ENCODE measurements at regions not wholly inside any gene's neighbourhood (a gene's known extent, or its start where the extent isn't known, plus 50 kb on each side); places are given as distances from the start of the nearest gene placed in this dataset.
"Not testable (repeated sequence)": the region's sequence is repeated elsewhere in the genome, so short reads cannot be mapped to it uniquely, and the experiment has no call there.

DNA sequence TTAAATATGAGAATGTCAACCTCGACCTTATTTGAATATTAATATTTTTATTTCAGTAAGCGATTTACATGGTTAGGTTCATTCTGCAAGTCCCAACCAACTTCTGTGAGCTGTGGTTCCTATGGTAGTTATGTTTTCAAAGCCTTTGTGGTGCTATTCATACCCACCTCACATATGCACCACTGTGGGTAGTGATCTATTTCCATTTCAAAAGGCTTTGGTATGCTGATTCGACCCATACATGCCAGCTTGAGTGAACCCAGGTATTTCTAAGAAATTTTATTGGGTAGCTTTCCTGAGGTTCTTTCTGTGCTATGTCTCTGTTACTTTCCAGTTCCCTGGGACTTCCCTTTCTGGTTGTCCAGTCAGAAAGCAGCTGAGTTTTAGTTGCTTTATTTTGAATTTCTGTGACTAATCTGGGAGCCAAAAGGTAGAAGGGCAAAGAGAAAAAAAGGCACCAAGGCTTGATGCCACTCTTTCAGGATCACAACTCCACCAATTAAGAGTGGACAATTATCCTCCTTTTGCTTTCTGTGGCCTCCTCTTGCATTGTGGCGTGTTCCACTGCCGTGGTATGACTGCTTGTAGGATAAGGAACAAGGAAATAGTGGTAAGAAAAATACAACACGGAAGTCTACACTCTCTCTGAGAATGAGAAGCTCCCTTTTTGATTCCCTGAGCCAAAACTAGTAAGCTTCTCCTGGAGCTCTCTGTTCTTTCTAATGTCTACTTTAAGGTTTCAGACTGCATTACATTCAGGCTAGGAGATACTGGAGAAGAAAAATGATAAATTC lies 729.1 kb downstream of the NOVA1 start:
- DNase-seq (ENCODE audit: low spot score): no peak

DNA sequence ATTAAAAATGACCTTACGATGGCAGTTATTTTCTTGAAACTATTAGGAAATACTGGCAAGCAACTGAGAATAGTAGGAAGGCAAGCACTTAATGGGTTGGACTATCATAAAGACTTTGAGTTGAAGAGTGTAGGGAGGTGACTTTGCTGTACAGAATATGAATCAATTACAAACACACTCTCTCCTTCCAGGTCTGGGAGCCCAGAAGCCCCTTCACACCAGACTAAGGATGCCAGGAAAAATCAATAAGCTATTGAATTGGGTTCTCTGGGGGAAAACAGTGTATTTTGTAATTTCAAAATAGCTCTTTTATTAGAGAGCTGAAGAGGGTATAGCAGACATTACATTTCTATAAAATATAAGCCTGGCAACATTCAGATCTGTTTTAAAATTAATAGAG lies 736.4 kb downstream of the NOVA1 start:
- DNase-seq (ENCODE audit: low spot score): no peak

DNA sequence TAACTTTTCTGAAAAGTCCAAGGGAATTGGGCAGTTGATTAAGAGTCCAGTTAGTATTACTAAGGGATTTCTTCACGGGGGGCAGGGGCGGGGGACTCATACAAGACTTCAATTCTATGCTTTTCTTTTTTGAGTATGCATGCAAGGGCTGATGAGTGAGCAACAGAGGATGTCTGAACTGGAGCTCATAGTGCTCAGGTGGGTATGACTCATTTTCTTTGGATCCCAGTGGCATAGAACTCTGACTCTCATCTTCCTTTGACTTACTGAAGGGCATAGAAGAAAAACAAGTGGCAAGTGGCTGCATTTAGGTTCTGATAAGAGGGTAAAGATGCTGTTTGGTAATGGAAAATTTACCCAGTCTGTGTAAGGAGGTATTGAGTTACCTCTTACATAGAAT lies 749.2 kb downstream of the NOVA1 start:
- DNase-seq (ENCODE audit: low spot score): no peak

DNA sequence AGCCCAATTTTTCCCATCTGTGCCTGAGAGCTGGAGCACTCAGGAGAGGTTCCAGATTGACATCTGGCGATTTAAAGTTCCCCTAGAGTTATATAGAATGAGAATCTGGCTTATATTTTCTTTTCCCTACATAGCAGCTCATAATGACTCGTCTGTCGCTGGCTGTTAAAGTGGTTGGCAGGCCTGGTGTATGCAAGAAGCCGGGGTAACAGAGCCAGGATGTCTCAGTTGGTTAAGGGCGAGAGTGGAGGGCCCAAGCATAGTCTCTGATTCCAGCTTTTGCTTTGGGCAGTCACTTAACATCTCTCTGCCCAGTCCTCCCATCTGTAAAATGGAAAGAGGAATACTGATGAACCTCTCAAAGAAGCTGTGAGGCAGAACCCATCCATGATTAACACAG lies 751.6 kb downstream of the NOVA1 start:
- no peak for DNase-seq (ENCODE audit: low spot score)

DNA sequence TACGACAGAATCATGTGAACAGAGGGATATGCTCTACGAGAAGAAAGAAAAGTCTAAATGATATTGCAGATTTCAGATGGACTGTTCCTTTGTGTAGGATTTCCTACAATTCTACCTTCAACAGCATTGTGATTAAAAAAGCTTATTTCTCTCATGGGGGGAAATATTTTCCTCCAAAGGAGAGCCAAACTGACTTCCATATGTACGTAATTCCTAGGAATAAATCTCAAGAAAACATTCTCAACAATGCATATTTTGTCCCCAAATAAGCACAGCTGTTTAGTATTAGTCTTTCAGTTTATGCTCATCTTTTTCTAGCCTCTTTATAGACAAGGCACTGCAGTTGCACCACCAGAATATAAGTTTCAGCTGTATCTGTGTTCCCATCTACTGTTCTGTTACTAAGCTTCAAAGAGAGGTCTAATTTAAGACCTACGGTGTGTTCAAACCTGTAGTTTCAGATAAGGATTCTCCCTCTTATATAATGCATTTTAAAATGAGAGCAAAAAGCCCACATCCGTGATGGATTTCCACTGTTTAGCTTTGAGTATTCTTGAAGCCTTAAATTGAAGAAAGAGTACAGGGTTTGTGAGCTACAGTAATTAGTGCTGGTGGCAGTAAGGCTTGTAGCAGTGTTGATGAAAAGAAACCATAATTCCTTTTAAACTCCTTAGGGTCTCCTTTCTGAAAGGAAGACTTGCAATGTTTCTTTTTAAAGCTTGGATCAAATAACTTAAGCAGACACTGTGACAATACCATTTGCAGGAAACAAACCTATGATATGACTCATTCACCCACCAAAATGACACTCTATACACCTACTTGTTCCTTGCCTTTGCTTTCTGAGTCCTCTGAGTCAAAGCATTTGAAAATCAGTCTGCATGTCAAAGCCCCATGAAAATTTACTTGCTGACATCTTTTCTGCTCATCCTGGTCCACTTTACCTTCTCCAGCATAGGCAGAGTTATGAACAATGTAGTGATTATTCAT lies 754.1 kb downstream of the NOVA1 start:
- no peak for DNase-seq (ENCODE audit: low spot score)

DNA sequence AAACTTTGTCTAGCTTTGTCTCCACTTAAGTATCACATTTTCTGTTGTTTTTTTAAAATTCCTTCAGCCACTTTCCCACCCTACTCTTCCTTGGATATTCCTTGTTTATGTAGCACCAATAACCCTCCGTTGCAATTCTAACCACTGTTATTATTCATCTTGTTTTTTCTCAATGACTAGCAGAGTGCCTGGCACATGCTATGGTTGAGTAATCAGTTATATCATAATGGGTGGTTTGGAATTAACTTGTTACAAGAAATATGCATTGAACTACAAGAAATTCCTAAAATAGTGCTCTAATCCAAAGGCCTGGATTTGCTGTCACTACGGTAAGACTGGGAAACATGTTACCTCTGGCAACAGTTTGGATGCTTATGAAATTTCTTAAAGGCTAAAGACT lies 756.6 kb downstream of the NOVA1 start:
- DNase-seq (ENCODE audit: low spot score): no peak

DNA sequence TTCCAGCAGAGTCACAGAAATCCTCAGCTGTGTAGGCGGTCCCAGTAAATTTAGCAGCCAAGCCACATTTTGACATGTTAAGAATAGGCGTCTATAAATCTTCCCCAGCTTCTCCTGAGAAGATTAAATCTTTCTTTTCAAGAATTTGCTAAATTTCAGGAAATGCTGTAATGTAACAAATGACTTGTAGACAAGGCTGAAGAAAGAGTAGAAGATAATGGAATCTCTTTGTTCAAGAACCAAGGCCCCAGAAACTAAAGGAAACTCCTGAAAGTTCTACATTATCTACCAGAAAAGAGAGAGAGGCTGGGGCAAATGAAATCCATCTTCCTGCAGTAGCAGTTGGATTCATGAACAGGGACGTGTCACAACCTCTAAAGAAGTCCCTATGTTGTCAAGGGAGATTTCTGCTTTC lies 760.3 kb downstream of the NOVA1 start:
- no peak for DNase-seq (ENCODE audit: low spot score)

DNA sequence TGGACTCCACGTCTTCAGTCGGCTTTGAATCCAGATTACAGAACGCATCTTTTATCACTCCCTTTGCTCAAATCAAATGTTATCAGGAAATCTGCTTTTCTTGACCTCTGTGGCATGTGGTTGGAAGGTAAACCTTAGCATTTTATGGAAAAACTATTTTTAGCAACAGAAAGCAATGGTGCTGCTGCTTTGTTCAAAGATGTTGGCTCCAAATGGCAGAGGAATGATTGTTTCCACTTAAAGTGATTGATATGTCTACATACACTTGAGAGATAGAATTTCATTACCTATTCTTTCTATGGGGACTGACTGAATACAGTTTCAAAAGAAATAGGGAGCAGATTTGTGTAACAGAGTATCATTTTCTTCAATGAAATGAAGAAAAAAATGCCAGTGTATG lies 761.2 kb downstream of the NOVA1 start:
- DNase-seq (ENCODE audit: low spot score): no peak

DNA sequence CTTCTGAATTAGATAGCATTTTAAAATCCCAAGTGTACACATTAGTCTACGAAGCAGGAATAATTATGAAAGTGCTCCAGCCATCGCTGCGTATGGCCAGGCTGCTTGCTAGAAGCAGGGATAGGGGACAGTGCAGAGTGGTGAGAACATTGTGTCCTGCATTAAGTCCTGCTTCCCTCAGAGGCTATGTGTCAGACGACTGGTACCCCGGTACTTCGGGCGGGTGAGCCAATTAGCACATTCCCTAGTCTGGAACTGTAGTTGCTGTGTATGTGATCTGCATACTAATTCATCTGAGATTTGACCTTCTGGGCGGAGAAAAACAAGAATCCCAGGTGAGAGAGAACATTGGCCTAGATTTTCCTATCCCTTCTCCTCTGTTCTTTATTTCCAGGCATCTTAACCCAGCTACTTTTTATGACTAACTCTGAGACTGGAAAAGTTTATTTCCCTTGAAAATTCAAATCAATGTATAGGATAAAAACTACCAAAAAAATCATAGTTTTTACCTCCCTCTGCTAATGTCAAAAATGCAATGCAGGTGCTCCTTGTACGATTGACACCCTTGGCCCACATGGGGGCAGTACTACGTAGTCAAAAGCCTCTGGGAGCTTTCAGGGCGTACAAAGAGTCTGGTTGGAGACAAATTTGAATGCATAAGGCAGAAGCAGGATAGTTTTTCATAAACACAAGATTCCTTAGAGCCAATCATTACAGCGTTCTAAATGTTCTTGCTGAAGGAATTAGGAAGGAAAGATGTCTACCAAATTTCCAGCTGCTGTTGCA lies 764.3 kb downstream of the NOVA1 start:
- DNase-seq (ENCODE audit: low spot score): peak; percentile 66

DNA sequence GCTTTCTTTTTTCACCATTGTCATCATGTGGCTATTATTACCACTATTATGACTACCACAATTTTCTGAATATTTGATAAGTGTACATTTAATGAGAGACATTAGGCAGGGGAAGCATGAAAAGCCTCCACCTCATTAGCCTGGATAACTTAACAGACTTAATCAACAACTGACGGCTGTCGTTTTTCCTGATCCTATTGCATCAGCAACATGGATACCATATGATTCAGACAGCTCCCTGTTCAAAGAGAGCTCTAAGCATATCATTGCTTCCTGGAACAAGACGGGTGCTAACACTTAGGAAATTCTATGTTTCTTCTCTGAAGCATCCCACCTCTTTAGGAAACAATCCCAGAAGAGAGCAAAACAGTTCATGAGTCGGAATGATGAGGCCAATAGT lies 765.2 kb downstream of the NOVA1 start:
- DNase-seq (ENCODE audit: low spot score): no peak

DNA sequence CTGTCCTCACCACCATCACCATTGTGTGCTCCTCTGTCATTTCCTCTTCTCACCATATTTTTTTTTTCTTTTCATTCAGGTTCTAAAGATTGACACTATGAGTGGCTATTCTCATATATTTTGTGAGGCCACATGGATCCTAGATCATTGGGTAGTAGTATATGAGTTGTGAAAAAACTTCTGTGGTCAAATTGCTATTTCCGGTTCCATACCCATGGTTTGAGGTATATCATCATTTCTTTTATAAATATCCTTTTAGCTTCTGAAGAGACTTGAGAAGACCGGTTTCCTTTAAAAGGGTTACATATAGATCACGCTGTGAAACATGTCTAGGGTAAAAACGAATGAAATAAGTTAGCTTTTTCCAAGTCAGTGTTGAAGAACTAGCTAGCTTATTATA lies 769.3 kb downstream of the NOVA1 start:
- DNase-seq (ENCODE audit: low spot score): no peak

DNA sequence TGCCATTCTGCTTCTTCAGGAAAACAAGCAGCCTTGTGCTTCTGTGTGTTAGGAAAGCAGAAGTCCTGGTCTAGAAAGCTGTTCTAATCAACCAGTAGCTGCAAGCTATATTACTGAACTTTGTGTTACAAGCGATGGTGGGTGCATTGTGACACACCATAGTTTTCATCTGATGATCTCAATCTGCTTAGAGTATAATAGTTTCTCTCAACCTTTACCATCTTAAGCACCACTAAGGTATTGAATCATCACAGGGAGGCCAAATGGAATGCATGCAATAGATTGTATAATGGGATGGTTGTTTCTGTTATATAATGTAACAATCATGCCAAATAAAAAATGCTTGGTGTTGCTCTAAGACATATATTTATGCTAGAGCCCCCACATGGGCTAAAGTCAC lies 771.7 kb downstream of the NOVA1 start:
- DNase-seq (ENCODE audit: low spot score): no peak

DNA sequence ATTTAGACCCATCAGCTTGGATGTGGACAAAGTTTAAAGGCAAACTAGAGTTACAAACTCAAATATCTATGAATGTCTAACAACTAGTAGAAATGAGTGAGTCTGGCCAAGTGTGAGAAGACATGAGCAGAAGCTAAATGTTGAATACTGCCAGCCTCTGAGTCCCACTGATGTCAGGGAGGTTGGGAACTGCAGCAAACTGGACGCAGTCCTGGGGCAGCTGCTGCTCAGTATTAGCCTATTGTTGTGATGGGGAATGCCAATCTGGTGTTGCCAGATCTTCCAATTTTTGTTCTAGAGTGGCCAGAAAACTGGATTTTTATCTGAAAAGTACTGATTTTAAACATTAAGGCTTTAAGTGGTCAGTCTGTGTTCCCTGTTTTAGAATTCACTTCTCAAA lies 770.4 kb upstream of the STXBP6 start:
- no peak for DNase-seq (ENCODE audit: low spot score)

DNA sequence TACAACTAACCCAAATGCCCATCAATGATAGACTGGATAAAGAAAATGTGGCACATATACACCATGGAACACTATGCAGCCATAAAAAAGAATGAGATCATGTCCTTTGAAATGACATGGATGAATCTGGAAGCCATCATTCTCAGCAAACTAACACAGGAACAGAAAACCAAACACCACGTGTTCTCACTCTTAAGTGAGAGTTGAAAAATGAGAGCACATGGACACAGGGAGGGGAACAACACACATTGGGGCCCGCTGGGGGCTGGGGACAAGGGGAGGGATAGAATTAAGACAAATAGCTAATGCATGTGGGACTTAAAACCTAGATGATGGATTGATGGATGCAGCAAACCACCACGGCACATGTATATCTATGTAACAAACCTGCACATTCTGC lies 764.7 kb upstream of the STXBP6 start:
- not testable (repeated sequence) for DNase-seq (ENCODE audit: low spot score)

DNA sequence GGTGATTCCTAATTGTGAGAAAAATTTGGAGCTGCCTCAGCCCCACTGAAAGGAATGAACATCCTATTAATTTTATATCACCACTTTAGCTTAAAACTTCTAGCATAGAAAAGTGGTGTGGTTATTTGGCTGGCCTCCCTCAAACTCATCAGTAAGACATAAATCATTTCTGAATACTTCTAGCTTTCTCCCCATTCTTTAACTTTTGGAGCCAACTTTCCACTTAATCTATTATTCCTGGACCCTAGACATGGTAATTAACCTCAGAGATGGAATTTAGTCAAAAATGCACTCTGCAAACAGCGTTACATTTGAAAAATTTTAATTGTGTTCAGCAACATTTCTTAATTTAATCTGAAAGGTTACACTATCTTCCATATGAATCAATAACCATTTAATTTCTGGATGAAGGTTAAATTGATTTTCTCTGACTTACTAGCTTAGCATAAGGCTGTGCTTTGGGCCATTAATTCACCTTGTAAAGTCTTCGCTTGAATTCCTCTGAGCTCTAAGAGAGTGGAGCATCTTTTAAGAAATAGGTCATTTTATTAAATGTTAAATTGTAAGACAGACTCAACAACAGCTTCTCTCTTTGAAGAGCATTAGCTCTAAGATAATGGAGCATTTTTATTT lies 753.6 kb upstream of the STXBP6 start:
- DNase-seq (ENCODE audit: low spot score): no peak

DNA sequence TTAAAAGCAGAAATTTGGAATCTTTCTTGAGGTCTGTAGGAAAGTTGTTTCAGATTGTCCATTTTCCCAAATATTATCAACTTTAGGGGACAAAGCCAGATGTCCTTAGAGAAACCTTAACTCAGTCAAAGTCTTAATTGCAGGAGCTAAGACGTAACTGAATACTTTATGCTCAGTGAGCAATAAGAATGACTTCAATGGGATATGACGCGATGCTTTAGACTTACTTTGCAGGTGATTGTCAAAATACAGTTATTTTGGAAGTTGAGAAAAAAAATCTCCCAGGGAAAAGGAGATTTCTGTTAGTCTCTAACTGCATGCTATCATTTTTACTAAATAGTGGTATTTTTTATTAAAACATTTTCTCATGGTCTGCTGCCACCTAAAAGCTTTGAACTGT lies 750.9 kb upstream of the STXBP6 start:
- no peak for DNase-seq (ENCODE audit: low spot score)

DNA sequence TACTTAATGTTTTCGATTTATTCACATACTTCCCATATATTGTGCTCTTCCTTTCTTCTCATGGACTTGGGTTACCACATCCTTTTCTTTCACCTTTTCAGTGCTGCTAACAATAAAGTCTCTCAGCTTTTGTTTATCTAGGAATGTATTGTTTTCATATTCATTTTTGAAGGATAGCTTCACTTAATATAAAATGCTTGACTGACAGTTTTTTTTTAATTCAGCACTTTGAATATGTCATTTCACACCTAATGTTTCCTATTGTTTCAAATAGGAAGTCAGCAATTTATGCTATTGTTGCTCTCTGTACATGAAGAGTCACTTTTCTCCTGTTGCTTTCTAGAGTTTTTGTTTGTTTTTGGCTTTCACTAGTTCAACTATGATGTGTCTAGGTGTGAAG lies 738.3 kb upstream of the STXBP6 start:
- DNase-seq (ENCODE audit: low spot score): no peak

DNA sequence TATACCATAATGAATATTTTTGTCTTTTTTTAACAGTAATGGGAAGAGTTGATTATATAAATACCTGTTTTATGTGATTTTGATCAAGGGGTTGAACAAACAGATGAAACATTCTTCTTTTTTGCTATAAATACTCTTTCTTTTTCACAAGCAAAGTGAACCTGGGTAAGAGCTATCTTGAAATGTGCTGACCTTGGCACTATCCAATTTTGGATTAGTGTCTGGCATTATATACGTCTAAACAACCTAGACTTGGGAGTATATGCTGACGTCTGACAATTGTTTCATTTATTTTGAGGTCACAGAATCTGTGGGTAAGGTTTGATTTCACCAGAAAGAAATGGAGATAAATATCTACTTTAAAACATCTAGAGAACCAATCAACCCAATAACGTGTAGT lies 716.0 kb upstream of the STXBP6 start:
- DNase-seq (ENCODE audit: low spot score): no peak

DNA sequence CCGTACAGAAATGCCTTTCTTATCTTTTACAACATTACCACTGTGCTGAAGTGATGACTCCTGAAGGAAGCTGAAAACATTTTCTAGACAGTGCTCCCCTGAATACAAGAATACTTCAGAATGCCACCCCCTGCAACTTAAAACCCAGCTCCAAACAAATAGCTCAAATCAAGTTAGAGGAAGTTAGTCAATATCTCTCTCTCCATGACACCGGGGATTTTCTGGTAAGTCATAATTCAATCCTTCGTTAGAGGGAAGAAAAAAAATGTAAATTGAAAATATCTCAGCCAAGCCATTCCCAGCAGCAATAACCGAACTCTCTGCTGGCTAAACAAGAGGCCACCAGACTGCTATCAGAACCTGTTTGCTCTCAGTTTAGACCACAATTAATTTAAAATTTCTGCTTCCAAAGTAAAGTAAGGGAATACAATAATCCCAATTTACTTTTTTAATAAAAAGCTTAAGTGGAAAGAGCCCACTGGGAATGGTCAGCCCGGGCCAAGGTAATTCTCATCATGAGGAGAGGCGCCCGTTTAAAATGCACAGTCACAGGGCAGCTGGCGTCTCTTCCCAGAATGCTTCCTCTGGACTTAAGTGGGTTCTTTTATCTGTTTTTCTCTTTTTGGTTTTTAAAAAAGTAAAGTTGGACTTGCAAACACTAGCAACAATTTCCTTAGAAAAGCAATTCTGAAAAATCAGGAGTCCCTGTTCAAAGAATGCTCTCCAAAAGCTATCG lies 710.1 kb upstream of the STXBP6 start:
- no peak for DNase-seq (ENCODE audit: low spot score)

DNA sequence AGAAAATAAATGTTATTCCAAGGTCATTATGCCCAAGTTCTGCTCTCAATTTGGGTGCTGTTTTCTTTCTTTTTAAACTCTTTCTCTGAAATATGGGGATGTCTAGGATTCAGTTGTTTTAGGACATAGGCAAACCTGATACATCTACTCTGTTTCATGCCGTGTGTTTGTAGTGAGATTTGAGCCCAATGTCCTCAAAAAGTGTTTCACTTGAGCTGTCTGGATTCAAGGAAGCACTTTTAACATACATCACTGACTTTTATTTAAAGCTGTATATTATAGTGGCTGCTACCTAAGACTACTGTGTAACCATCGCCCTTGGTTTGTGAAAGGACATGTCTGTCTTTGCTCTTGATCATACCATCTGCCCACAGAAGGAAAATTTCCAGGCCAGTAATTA lies 709.3 kb upstream of the STXBP6 start:
- no peak for DNase-seq (ENCODE audit: low spot score)

DNA sequence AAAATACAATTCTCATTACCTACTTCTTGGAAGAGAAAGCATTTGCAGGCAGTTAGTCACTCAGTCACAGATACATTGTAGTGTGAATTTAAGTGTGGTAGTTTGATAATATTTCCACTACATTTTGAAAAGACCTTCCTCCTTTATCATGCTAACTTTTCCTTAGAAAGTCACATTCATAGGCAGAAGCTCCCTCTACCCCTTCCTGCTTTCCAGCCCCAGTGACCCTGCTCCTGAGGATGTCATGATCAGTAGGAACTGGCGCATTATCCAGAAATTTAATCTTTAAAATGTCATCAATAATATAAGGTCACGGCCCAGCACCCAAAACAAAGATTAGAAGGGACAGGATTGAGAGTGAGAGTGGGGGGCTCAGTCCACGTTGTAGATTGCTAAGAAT lies 707.4 kb upstream of the STXBP6 start:
- DNase-seq (ENCODE audit: low spot score): no peak

All from D341Med (cell line).